GM23338 (cell line): ENCODE measurements at regions not wholly inside any gene's neighbourhood (a gene's known extent, or its start where the extent isn't known, plus 50 kb on each side); places are given as distances from the start of the nearest gene placed in this dataset.

Source experiments
- ATAC-seq: fragments of 200-7000 bp; cut with Tn5 transposase; 3 replicates; pipeline ENCODE4 v1.9.1; 2020
- DNase-seq: peaks from one replicate; pipeline ENCODE4 v3.0.0-alpha.2; 2015; ENCODE audit warnings: low spot score
- H2AFZ ChIP-seq: fragments of 200-600 bp; sonication (generic); 2 replicates; pipeline ENCODE4 v1.8.0; 2016; ENCODE audit warnings: antibody characterized with exemption, mild to moderate bottlenecking, moderate library complexity
- H3F3A ChIP-seq: fragments of 200-600 bp; sonication (generic); replicated peaks from 2 replicates; pipeline ENCODE4 v1.8.0; 2017; ENCODE audit warnings: antibody characterized with exemption, mixed run types, low read depth
- H3K27ac ChIP-seq: fragments of 200-600 bp; sonication (generic); 2 replicates; pipeline ENCODE4 v1.6.1; 2016; ENCODE audit warnings: low read depth
- H3K27me3 ChIP-seq: fragments of 200-600 bp; sonication (generic); 2 replicates; pipeline ENCODE4 v1.8.0; 2016; ENCODE audit warnings: mild to moderate bottlenecking, mixed run types, moderate library complexity; ENCODE audit not compliant: insufficient read depth
- H3K36me3 ChIP-seq: fragments of 200-600 bp; sonication (generic); 2 replicates; pipeline ENCODE4 v1.8.0; 2016; ENCODE audit warnings: mild to moderate bottlenecking; ENCODE audit not compliant: insufficient read depth
- H3K4me1 ChIP-seq: fragments of 200-600 bp; sonication (generic); 2 replicates; pipeline ENCODE4 v1.8.0; 2016; ENCODE audit warnings: mild to moderate bottlenecking, moderate library complexity; ENCODE audit not compliant: insufficient read depth
- H3K4me2 ChIP-seq: fragments of 200-600 bp; sonication (generic); 2 replicates; pipeline ENCODE4 v1.7.1; 2017; ENCODE audit warnings: mixed run types
- H3K4me3 ChIP-seq: fragments of 200-600 bp; sonication (generic); 2 replicates; pipeline ENCODE4 v1.6.1; 2016; ENCODE audit warnings: mixed run types
- H3K79me2 ChIP-seq: fragments of 200-600 bp; sonication (generic); replicated peaks from 2 replicates; pipeline ENCODE4 v1.8.0; 2017; ENCODE audit warnings: mild to moderate bottlenecking; ENCODE audit not compliant: insufficient read depth
- H3K9me2 ChIP-seq: fragments of 200-600 bp; sonication (generic); 2 replicates; pipeline ENCODE4 v1.8.0; 2017; ENCODE audit not compliant: insufficient read depth
- H4K20me1 ChIP-seq: fragments of 200-600 bp; sonication (generic); replicated peaks from 2 replicates; pipeline ENCODE4 v1.8.0; 2017; ENCODE audit warnings: mild to moderate bottlenecking; ENCODE audit not compliant: insufficient read depth
- H3K27ac Mint-ChIP-seq: 2 replicates; pipeline ENCODE4 v1.8.0; 2020; ENCODE audit warnings: inconsistent platforms, mild to moderate bottlenecking, moderate library complexity, mixed read lengths
- H3K27me3 Mint-ChIP-seq: 3 replicates; pipeline ENCODE4 v1.8.0; 2022; ENCODE audit warnings: low read depth, mild to moderate bottlenecking, moderate library complexity, mixed read lengths, inconsistent platforms; ENCODE audit not compliant: insufficient read depth, poor library complexity
- H3K36me3 Mint-ChIP-seq: 3 replicates; pipeline ENCODE4 v1.8.0; 2021; ENCODE audit warnings: low read depth, mild to moderate bottlenecking, inconsistent platforms, moderate library complexity, mixed read lengths
- H3K4me1 Mint-ChIP-seq: 3 replicates; pipeline ENCODE4 v1.8.0; 2020; ENCODE audit warnings: mild to moderate bottlenecking, inconsistent platforms, mixed read lengths
- H3K4me3 Mint-ChIP-seq: 3 replicates; pipeline ENCODE4 v1.8.0; 2021; ENCODE audit warnings: moderate library complexity, mild to moderate bottlenecking, inconsistent platforms, mixed read lengths
- H3K9me3 Mint-ChIP-seq: 3 replicates; pipeline ENCODE4 v1.8.0; 2020; ENCODE audit warnings: moderate library complexity, mild to moderate bottlenecking, inconsistent platforms, mixed read lengths
- CTCF ChIP-seq, 2 experiments: fragments of 200-600 bp in 1 of 2; sonication (generic) in 1 of 2; conservative IDR thresholded peaks; 2 replicates each; pipeline versions ENCODE4 v1.5.1 to v1.6.1; 2016 to 2017; ENCODE audit warnings: antibody characterized with exemption in 2 of 2, low read depth in 2 of 2, mild to moderate bottlenecking in 2 of 2, moderate library complexity in 1 of 2
- ZNF462 ChIP-seq: fragments of 250-450 bp; sonication (Bioruptor Pico); IDR thresholded peaks from 2 replicates; pipeline ENCODE4 v1.5.0; 2020; ENCODE audit warnings: mild to moderate bottlenecking, moderate library complexity

- Histone ChIP-seq H3K79me2 (no peaks in the 10 kb centered on the region), H4K20me1 (no peaks in the 10 kb centered on the region), H3K9me2 (no peaks in the 10 kb centered on the region; the same call in 1 of the 2 replicates), H3F3A (no peaks in the 10 kb centered on the region), H3K4me1 (no peaks in the 10 kb centered on the region), H3K4me2 (no peak overlapping the region), H3K36me3 (no peaks in the 10 kb centered on the region), H3K27ac (no peak overlapping the region), H2AFZ (no peak overlapping the region), H3K27me3 (no peaks in the 10 kb centered on the region), H3K4me3 (no peak overlapping the region)
- Mint-ChIP-seq H3K4me1 (no peaks in the 10 kb centered on the region), H3K9me3 (no peaks in the 10 kb centered on the region), H3K27me3 (no peaks in the 10 kb centered on the region), H3K27ac (no peak overlapping the region), H3K36me3 (no peaks in the 10 kb centered on the region), H3K4me3 (no peak overlapping the region)
- ATAC-seq (peak; percentile 98), DNase-seq (peak; percentile 81)
- no peak for TF ChIP-seq ZNF462 (CRISPR knock-in tag)
- TF ChIP-seq CTCF (conservative IDR thresholded peaks at IDR 0.05; ENCODE audit: low read depth in 2 of 2) = peak; percentile 80 to 94
These were observed 648.5 kb upstream of the LRRN3 start for GRCh38 chr7:110442381-110442837.

- Mint-ChIP-seq H3K36me3 (no peaks in the 10 kb centered on the region), H3K27ac (no peak overlapping the region), H3K4me1 (no peaks in the 10 kb centered on the region), H3K4me3 (no peak overlapping the region), H3K27me3 (no peaks in the 10 kb centered on the region), H3K9me3 (no peaks in the 10 kb centered on the region)
- H3K79me2 ChIP-seq = no peaks in the 10 kb centered on the region
- H3K27ac ChIP-seq = no peak overlapping the region
- DNase-seq (no peak), ATAC-seq (no peak)
- no peaks in the 10 kb centered on the region for H3F3A ChIP-seq
- no peaks in the 10 kb centered on the region for H3K27me3 ChIP-seq
- H3K36me3 ChIP-seq = no peaks in the 10 kb centered on the region
- H2AFZ ChIP-seq = no peak overlapping the region
- no peaks in the 10 kb centered on the region for H4K20me1 ChIP-seq
- no peak overlapping the region for H3K4me3 ChIP-seq
- H3K4me2 ChIP-seq = no peak overlapping the region
- no peaks in the 10 kb centered on the region for H3K4me1 ChIP-seq
- H3K9me2 ChIP-seq = no peaks in the 10 kb centered on the region; the same call in 1 of the 2 replicates
- no peak for TF ChIP-seq ZNF462 (CRISPR knock-in tag)
These were observed 644.3 kb upstream of the LRRN3 start for GRCh38 chr7:110446658-110447057.
